Mesodermal cell (in vitro differentiated cells): ENCODE measurements at regions not wholly inside any gene's neighbourhood (a gene's known extent, or its start where the extent isn't known, plus 50 kb on each side); places are given as distances from the start of the nearest gene placed in this dataset.
"Not testable (repeated sequence)": the region's sequence is repeated elsewhere in the genome, so short reads cannot be mapped to it uniquely, and the experiment has no call there.

Experiments
- H3K27ac ChIP-seq: 2 replicates; pipeline ENCODE4 v1.7.0; 2013; ENCODE audit warnings: mild to moderate bottlenecking, low read depth, low read length, moderate library complexity; ENCODE audit not compliant: severe bottlenecking
- H3K36me3 ChIP-seq: 2 replicates; pipeline ENCODE4 v1.7.1; 2013; ENCODE audit warnings: mild to moderate bottlenecking, low read length, moderate library complexity; ENCODE audit not compliant: control insufficient read depth, insufficient read depth
- H3K4me1 ChIP-seq: one replicate; pipeline ENCODE4 v1.7.1; 2013; ENCODE audit warnings: mild to moderate bottlenecking, low read length; ENCODE audit not compliant: insufficient read depth, control insufficient read depth, poor library complexity, severe bottlenecking
- H3K4me3 ChIP-seq: 2 replicates; pipeline ENCODE4 v1.7.0; 2013; ENCODE audit warnings: low read length, control low read depth, mild to moderate bottlenecking; ENCODE audit not compliant: insufficient read depth, poor library complexity, severe bottlenecking; ENCODE audit errors: extremely low read depth
- H3K9me3 ChIP-seq: 2 replicates; pipeline ENCODE4 v1.7.1; 2013; ENCODE audit warnings: mild to moderate bottlenecking, low read length, moderate library complexity; ENCODE audit not compliant: control insufficient read depth
- WGBS, 2 experiments: methylation state at CpG; one replicate each; pipeline ENCODE4 v1.1.5; 2013; ENCODE audit warnings: missing lambda C conversion rate in 2 of 2; ENCODE audit not compliant: insufficient coverage in 2 of 2; 5-methylcytosine and 5-hydroxymethylcytosine counted together

- Histone ChIP-seq H3K36me3 (no peaks in the 10 kb centered on the region), H3K9me3 (no peaks in the 10 kb centered on the region), H3K4me3 (no peak overlapping the region), H3K4me1 (no peaks in the 10 kb centered on the region), H3K27ac (no peak overlapping the region)
- WGBS, 2 experiments, result 92% methylated on average over 1 of the region's 3 CpGs; no CpG with 5 or more reads in 1 of the 2 experiments
Observed at GRCh38 chr18:1075322-1075721, 170.7 kb downstream of the ADCYAP1 start.

GRCh38 chr18:1075876-1076275 is 171.2 kb downstream of the ADCYAP1 start:
- Histone ChIP-seq H3K4me3 (no peak overlapping the region), H3K27ac (no peak overlapping the region), H3K9me3 (no peaks in the 10 kb centered on the region), H3K36me3 (no peaks in the 10 kb centered on the region), H3K4me1 (no peaks in the 10 kb centered on the region)

GRCh38 chr18:1078301-1078700 is 173.6 kb downstream of the ADCYAP1 start:
- no peak overlapping the region for H3K4me3 ChIP-seq
- H3K4me1 ChIP-seq, result no peaks in the 10 kb centered on the region
- no peaks in the 10 kb centered on the region for H3K36me3 ChIP-seq
- no peaks in the 10 kb centered on the region for H3K9me3 ChIP-seq
- no peak overlapping the region for H3K27ac ChIP-seq

- not testable (repeated sequence) for H3K9me3 ChIP-seq, H3K4me1 ChIP-seq
Observed at GRCh38 chr18:1083675-1084074, 179.0 kb downstream of the ADCYAP1 start.

GRCh38 chr18:1090758-1091157 is 186.1 kb downstream of the ADCYAP1 start:
- Histone ChIP-seq H3K4me3 (no peak overlapping the region), H3K4me1 (no peaks in the 10 kb centered on the region), H3K9me3 (no peaks in the 10 kb centered on the region), H3K27ac (no peak overlapping the region), H3K36me3 (no peaks in the 10 kb centered on the region)
- WGBS, 2 experiments, result 83% methylated on average over 1 of the region's 1 CpG; no CpG with 5 or more reads in 1 of the 2 experiments

More at GRCh38 chr18:1083675-1084074, 179.0 kb downstream of the ADCYAP1 start:
- not testable (repeated sequence) for H3K27ac ChIP-seq, H3K36me3 ChIP-seq, H3K4me3 ChIP-seq
- no CpG with 5 or more reads among the region's 5 CpGs for WGBS, 2 experiments

DNA sequence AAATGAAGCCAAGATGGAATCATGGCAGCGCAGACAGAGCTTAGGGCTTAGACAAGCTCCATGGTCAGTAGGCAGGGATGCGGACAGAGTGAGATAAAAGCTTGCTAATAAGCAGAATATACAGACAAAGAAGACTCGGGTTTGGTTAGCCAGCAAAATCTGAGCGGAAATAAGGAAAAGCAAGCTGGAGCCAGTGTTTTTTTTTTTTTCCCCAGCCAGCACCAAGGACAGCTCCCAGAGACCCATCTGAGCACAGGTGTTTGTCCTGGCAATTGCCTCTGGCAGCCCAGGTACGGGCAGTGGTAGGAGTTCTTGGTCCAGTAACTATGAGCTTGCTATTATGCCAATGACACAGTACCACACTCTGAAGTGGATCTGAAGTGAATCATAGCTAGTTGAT is 187.6 kb downstream of the ADCYAP1 start:
- H3K9me3 ChIP-seq, result no peaks in the 10 kb centered on the region
- 79 to 89% methylated on average over 4 of the region's 5 CpGs for WGBS, 2 experiments
- no peak overlapping the region for H3K27ac ChIP-seq
- no peak overlapping the region for H3K4me3 ChIP-seq
- H3K4me1 ChIP-seq, result no peaks in the 10 kb centered on the region
- H3K36me3 ChIP-seq, result no peaks in the 10 kb centered on the region

GRCh38 chr18:1094409-1094808 is 189.7 kb downstream of the ADCYAP1 start:
- H3K9me3 ChIP-seq, result no peaks in the 10 kb centered on the region
- H3K36me3 ChIP-seq, result no peaks in the 10 kb centered on the region
- H3K27ac ChIP-seq, result no peak overlapping the region
- no peak overlapping the region for H3K4me3 ChIP-seq
- 84 to 100% methylated on average over 2 of the region's 4 CpGs for WGBS, 2 experiments
- no peaks in the 10 kb centered on the region for H3K4me1 ChIP-seq

DNA sequence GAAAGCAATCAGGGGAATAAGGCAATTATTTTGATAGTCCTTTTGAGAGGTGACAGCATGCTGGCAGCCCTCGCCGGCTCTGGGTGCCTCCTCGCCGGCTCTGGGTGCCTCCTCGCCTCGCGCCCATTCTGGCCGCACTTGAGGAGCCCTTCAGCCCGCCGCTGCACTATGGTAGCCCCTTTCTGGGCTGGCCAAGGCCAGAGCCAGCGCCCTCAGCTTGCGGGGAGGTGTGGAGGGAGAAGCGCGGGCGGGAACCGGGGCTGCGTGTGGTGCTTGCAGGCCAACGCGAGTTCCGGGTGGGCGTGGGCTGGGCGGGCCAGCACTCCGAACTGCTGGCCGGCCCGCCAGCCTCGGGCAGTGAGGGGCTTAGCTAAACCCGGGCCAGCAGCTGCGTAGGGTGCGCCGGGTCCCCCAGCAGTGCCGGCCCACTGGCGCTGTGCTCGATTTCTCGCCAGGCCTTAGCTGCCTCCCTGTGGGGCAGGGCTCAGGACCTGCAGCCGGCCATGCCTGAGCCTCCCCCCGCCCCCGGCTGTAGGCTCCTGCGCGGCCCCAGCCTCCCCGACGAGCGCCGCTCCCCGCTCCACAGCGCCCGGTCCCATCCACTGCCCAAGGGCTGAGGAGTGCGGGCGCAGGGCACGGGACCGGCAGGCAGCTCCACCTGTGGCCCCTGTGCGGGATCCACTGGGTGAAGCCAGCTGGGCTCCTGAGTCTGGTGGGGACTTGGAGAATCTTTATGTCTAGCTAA is 193.5 kb downstream of the ADCYAP1 start:
- H3K36me3 ChIP-seq, H3K27ac ChIP-seq, H3K4me1 ChIP-seq, H3K9me3 ChIP-seq, H3K4me3 ChIP-seq: not testable (repeated sequence)
- 95 to 97% methylated on average over 32 to 44 of the region's 51 CpGs for WGBS, 2 experiments

DNA sequence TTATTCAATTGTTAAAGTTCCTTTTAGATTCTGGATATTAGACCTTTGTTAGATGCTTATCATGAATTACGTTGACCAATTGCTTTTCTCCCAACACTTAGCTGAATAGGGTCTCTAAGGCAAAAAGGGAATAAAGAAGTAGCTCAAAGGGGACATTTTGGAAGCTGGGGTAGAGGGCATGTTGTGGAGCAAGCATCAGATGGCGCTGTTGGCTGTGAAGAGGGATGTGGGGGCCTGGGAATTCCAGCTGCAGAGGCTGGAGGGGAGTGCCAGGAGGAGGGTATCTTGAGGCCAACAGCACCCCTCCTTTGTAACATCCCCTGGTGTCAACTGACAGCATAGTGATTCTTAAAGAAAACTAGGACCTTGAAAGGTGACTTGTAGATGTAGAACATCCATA is 198.2 kb downstream of the ADCYAP1 start:
- Histone ChIP-seq H3K36me3 (no peaks in the 10 kb centered on the region), H3K4me3 (no peak overlapping the region), H3K4me1 (no peaks in the 10 kb centered on the region), H3K27ac (no peak overlapping the region), H3K9me3 (no peaks in the 10 kb centered on the region)
- 80 to 100% methylated on average over 1 of the region's 2 CpGs for WGBS, 2 experiments

DNA sequence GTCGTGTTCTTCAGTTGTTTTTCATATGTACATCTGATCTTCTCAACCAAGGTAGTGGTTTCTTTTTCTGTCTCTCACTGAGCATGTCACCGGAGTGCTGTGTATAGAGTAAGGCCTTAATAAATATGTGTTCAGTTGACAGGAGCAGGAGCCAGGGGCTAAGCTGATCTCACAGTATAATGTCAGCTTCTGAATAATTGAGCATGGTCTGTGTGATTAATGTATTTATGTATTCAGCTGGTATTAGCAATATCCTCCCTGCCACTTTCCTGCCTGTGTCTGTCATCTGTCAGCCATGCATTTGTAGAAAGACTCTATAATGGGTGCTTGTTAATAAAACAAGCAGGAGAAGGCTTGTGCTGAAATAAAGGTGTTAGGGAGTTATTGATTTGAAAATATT is 198.9 kb downstream of the ADCYAP1 start:
- H3K4me1 ChIP-seq, result no peaks in the 10 kb centered on the region
- H3K4me3 ChIP-seq, result no peak overlapping the region
- no peaks in the 10 kb centered on the region for H3K9me3 ChIP-seq
- WGBS, 2 experiments, result 86 to 100% methylated on average over 1 of the region's 2 CpGs
- no peaks in the 10 kb centered on the region for H3K36me3 ChIP-seq
- no peak overlapping the region for H3K27ac ChIP-seq

- Histone ChIP-seq H3K27ac (no peak overlapping the region), H3K36me3 (no peaks in the 10 kb centered on the region), H3K4me1 (no peaks in the 10 kb centered on the region), H3K9me3 (no peaks in the 10 kb centered on the region), H3K4me3 (no peak overlapping the region)
- WGBS, 2 experiments, result 67 to 86% methylated on average over 1 of the region's 4 CpGs
Observed at GRCh38 chr18:1104181-1104881, 199.7 kb downstream of the ADCYAP1 start.
